Stomach (tissue), 4 donors: ENCODE measurements at regions not wholly inside any gene's neighbourhood (a gene's known extent, or its start where the extent isn't known, plus 50 kb on each side); places are given as distances from the start of the nearest gene placed in this dataset.

Experiments
- POLR2A ChIP-seq, 4 donors: fragments of 450-650 bp; IDR thresholded peaks; one replicate each; pipeline ENCODE4 v1.6.1; 2016; ENCODE audit warnings: antibody characterized with exemption in 4 of 4, control low read depth in 2 of 4, mild to moderate bottlenecking in 1 of 4, moderate library complexity in 1 of 4
- POLR2AphosphoS5 ChIP-seq, 3 donors: sonication (generic); formaldehyde crosslinking; IDR thresholded peaks; one replicate each; pipeline ENCODE4 v1.6.1; 2016; ENCODE audit warnings: antibody characterized with exemption in 3 of 3
- TF ChIP-seq, protein P1 (sequence below), 7 experiments: fragments of 450-650 bp in 4 of 7; fragments of 200-600 bp in 3 of 7; sonication (generic) in 3 of 7; IDR thresholded peaks; one replicate each; pipeline ENCODE4 v1.5.1; 2016 to 2019; ENCODE audit warnings: antibody characterized with exemption in 7 of 7, control low read depth in 2 of 7, mild to moderate bottlenecking in 1 of 7

DNA sequence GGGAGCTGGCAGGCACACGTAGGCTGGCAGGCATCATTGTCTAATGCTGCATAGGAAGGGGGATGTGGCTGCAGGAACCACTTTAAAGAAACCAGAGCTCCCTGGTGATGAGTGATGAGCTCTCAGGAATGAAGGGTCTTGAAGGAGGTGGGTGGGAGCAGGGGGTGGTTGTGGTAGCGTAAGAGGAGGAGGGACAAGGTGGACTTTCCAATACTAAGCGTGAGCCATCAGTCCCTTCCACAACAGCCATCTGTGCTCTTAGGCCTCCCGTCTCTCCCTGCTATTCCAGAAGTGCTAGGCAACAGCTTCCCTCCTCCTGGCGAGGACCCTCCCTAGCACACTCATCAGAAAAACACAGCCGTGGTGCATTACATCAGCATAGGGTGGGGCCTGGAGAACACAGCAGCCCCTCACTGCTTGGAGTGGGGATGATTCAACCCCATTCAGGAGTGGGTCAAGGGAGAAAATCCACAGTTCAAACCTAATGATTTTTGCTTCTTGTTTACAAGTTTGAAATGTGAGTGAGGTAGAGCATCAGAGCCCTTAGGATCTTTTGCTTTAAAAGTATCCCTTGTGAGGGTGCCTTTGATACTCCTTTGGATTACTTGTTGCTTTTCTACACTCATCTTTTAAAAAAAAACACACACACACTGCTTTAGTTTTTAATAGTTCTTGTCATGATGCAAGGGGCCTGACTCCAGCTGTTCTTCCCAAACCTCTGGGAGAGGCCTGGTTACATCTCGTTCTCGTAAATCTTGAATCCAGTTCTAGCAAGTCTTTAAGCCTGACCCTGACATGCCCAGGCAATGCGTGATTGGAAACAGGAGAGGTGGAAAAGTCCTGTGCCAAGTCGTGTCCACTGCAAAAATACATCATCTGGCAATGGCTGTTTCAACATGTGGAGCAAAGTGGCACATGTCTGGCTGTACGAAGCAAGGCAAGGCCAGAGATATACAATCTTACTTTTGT, 356.4 kb upstream of the DDHD1 start:
- TF ChIP-seq, protein P1, sequence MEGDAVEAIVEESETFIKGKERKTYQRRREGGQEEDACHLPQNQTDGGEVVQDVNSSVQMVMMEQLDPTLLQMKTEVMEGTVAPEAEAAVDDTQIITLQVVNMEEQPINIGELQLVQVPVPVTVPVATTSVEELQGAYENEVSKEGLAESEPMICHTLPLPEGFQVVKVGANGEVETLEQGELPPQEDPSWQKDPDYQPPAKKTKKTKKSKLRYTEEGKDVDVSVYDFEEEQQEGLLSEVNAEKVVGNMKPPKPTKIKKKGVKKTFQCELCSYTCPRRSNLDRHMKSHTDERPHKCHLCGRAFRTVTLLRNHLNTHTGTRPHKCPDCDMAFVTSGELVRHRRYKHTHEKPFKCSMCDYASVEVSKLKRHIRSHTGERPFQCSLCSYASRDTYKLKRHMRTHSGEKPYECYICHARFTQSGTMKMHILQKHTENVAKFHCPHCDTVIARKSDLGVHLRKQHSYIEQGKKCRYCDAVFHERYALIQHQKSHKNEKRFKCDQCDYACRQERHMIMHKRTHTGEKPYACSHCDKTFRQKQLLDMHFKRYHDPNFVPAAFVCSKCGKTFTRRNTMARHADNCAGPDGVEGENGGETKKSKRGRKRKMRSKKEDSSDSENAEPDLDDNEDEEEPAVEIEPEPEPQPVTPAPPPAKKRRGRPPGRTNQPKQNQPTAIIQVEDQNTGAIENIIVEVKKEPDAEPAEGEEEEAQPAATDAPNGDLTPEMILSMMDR (IDR thresholded peaks at IDR 0.05): no peak
- TF ChIP-seq POLR2A (IDR thresholded peaks at IDR 0.05) (no peak), POLR2AphosphoS5 (IDR thresholded peaks at IDR 0.05) (peak; percentile 60 to 89 (median 78))
